Body of pancreas (tissue), 4 donors: ENCODE measurements at regions not wholly inside any gene's neighbourhood (a gene's known extent, or its start where the extent isn't known, plus 50 kb on each side); places are given as distances from the start of the nearest gene placed in this dataset.

Experiments used
- POLR2A ChIP-seq, 3 donors: fragments of 450-650 bp; IDR thresholded peaks; one replicate each; pipeline ENCODE4 v1.6.1; 2016; ENCODE audit warnings: antibody characterized with exemption in 3 of 3, mild to moderate bottlenecking in 2 of 3
- TF ChIP-seq, protein P1 (sequence below), 7 experiments: fragments of 450-650 bp in 4 of 7; fragments of 200-600 bp in 3 of 7; sonication (generic) in 3 of 7; IDR thresholded peaks; one replicate each; pipeline ENCODE4 v1.5.1; 2016 to 2019; ENCODE audit warnings: antibody characterized with exemption in 7 of 7

DNA sequence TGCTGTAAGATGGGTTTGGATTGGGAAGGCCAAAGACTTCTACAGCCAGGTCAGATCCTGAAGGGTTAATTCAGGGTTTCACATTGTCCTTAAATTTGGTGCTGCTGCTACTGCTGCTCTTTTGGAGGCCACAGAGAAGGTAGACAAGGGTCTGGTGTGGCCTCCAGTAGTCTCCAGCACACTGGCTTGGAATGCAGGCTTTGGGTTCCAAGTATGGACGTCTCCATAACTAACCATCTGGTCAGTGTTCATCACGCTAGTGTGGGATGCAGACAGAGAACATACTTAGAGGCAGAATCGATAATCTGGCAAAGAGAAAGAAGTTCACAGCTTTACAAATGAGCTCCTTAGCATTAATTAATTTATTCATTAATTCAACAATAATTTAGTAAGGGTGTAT is 154.1 kb downstream of the ZBTB18 start:
- TF ChIP-seq, protein P1, sequence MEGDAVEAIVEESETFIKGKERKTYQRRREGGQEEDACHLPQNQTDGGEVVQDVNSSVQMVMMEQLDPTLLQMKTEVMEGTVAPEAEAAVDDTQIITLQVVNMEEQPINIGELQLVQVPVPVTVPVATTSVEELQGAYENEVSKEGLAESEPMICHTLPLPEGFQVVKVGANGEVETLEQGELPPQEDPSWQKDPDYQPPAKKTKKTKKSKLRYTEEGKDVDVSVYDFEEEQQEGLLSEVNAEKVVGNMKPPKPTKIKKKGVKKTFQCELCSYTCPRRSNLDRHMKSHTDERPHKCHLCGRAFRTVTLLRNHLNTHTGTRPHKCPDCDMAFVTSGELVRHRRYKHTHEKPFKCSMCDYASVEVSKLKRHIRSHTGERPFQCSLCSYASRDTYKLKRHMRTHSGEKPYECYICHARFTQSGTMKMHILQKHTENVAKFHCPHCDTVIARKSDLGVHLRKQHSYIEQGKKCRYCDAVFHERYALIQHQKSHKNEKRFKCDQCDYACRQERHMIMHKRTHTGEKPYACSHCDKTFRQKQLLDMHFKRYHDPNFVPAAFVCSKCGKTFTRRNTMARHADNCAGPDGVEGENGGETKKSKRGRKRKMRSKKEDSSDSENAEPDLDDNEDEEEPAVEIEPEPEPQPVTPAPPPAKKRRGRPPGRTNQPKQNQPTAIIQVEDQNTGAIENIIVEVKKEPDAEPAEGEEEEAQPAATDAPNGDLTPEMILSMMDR (IDR thresholded peaks at IDR 0.05), result no peak
- TF ChIP-seq POLR2A (IDR thresholded peaks at IDR 0.05), result no peak
